Stomach (tissue), 4 donors: ENCODE measurements at regions not wholly inside any gene's neighbourhood (a gene's known extent, or its start where the extent isn't known, plus 50 kb on each side); places are given as distances from the start of the nearest gene placed in this dataset.

Experiments used
- POLR2A ChIP-seq, 4 donors: fragments of 450-650 bp; IDR thresholded peaks; one replicate each; pipeline ENCODE4 v1.6.1; 2016; ENCODE audit warnings: antibody characterized with exemption in 4 of 4, control low read depth in 2 of 4, mild to moderate bottlenecking in 1 of 4, moderate library complexity in 1 of 4
- POLR2AphosphoS5 ChIP-seq, 3 donors: sonication (generic); formaldehyde crosslinking; IDR thresholded peaks; one replicate each; pipeline ENCODE4 v1.6.1; 2016; ENCODE audit warnings: antibody characterized with exemption in 3 of 3
- TF ChIP-seq, protein P1 (sequence below), 7 experiments: fragments of 450-650 bp in 4 of 7; fragments of 200-600 bp in 3 of 7; sonication (generic) in 3 of 7; IDR thresholded peaks; one replicate each; pipeline ENCODE4 v1.5.1; 2016 to 2019; ENCODE audit warnings: antibody characterized with exemption in 7 of 7, control low read depth in 2 of 7, mild to moderate bottlenecking in 1 of 7

DNA sequence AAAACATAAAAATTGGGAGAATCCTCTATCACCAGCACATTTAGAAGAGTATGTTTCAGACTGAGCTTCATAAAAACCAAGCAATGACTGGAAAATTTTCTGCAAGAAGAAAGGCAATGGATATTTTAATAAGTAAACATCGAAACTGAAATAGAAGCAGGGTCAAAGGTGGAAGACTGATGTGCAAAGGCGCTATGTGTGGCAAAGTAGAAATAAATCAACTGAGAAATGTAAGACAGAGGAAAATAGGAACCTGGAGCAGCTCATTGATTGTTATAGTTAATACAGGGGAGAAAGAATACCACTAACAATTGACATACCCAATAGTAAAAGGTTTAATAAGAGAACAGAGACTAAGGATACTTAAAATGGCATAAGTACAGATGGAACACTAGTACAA, 818.4 kb downstream of the SOCS6 start:
- TF ChIP-seq POLR2A (IDR thresholded peaks at IDR 0.05) (no peak), POLR2AphosphoS5 (IDR thresholded peaks at IDR 0.05) (no peak)
- TF ChIP-seq, protein P1, sequence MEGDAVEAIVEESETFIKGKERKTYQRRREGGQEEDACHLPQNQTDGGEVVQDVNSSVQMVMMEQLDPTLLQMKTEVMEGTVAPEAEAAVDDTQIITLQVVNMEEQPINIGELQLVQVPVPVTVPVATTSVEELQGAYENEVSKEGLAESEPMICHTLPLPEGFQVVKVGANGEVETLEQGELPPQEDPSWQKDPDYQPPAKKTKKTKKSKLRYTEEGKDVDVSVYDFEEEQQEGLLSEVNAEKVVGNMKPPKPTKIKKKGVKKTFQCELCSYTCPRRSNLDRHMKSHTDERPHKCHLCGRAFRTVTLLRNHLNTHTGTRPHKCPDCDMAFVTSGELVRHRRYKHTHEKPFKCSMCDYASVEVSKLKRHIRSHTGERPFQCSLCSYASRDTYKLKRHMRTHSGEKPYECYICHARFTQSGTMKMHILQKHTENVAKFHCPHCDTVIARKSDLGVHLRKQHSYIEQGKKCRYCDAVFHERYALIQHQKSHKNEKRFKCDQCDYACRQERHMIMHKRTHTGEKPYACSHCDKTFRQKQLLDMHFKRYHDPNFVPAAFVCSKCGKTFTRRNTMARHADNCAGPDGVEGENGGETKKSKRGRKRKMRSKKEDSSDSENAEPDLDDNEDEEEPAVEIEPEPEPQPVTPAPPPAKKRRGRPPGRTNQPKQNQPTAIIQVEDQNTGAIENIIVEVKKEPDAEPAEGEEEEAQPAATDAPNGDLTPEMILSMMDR (IDR thresholded peaks at IDR 0.05) = no peak
